CD4-positive, alpha-beta T cell treated with Interleukin-6 at 100 ng/mL for 8 hours (primary cell): ENCODE measurements at regions not wholly inside any gene's neighbourhood (a gene's known extent, or its start where the extent isn't known, plus 50 kb on each side); places are given as distances from the start of the nearest gene placed in this dataset.

ENCODE experiments used
- DNase-seq: peaks from one replicate; pipeline ENCODE4 v3.0.0-alpha.2; 2020; ENCODE audit warnings: mixed read lengths, low spot score

DNA sequence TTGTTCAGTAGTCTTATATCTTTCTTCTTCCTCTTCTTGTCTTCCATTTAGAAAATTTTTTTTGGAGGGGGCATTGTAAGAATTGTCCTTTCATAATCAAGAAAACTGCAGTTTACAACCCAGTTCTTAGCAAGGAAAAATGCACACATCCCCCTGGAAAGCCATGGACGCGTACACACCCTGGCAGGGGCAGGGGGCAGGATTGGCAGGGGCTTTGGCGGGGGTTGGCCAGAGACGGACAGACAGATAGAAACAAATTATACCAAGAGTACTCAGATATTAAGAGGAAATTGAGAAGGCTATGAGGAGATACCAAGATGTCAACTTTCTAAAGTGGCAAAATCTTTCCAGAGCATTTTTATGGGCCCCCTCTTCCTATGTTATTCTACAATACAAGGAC lies 322.5 kb upstream of the CPXCR1 start:
- no peak for DNase-seq

- DNase-seq, result no peak
Observed at GRCh38 chrX:88425739-88426138, 321.3 kb upstream of the CPXCR1 start.

DNA sequence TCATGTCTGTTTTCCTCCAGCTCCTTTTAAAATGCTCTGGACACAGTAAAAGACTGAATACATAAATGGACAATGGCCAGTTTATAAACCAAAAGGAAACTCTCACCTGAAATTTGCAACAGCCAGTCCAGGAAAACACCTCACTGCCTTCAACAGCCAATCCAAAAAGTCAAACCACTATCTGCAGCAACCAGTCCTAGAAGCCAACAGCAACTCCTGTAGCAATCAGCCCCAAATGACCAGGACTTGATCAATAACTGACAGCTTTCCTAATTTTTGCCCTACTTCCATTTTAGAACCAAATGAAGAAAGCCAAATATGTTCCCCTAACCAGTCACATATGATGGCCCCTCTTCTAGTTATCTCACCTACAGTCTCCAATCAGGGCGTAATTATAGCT lies 309.5 kb upstream of the CPXCR1 start:
- DNase-seq, result no peak

- DNase-seq, result no peak
Observed at GRCh38 chrX:88438209-88438608, 308.8 kb upstream of the CPXCR1 start.

- no peak for DNase-seq
Observed at GRCh38 chrX:88439935-88440334, 307.1 kb upstream of the CPXCR1 start.
